SK-N-DZ (cell line): ENCODE measurements at regions not wholly inside any gene's neighbourhood (a gene's known extent, or its start where the extent isn't known, plus 50 kb on each side); places are given as distances from the start of the nearest gene placed in this dataset.

Source experiments
- DNase-seq: peaks from one replicate; pipeline ENCODE4 v3.0.0-alpha.2; 2015; ENCODE audit warnings: low spot score

- no peak for DNase-seq
Measured at GRCh38 chr13:111862836-111863815, 203.8 kb upstream of the SOX1 start.

GRCh38 chr13:111864566-111864965 is 202.4 kb upstream of the SOX1 start:
- DNase-seq: no peak

- DNase-seq: no peak
Measured at GRCh38 chr13:111865046-111865445, 201.9 kb upstream of the SOX1 start.

- DNase-seq: no peak
Measured at GRCh38 chr13:111865826-111866225, 201.1 kb upstream of the SOX1 start.

- no peak for DNase-seq
Measured at GRCh38 chr13:111866731-111867245, 200.2 kb upstream of the SOX1 start.

GRCh38 chr13:111867657-111868056 is 199.3 kb upstream of the SOX1 start:
- no peak for DNase-seq

- no peak for DNase-seq
Measured at GRCh38 chr13:111868716-111869115, 198.2 kb upstream of the SOX1 start.

- no peak for DNase-seq
Measured at GRCh38 chr13:111872475-111873150, 194.3 kb upstream of the SOX1 start.

GRCh38 chr13:111873676-111874178 is 193.2 kb upstream of the SOX1 start:
- DNase-seq: no peak

- DNase-seq: no peak
Measured at GRCh38 chr13:111874981-111875380, 192.0 kb upstream of the SOX1 start.

GRCh38 chr13:111875915-111876314 is 191.0 kb upstream of the SOX1 start:
- no peak for DNase-seq

GRCh38 chr13:111876506-111876905 is 190.4 kb upstream of the SOX1 start:
- no peak for DNase-seq

GRCh38 chr13:111877906-111878305 is 189.0 kb upstream of the SOX1 start:
- no peak for DNase-seq

- no peak for DNase-seq
Measured at GRCh38 chr13:111879719-111880118, 187.2 kb upstream of the SOX1 start.

- no peak for DNase-seq
Measured at GRCh38 chr13:111880185-111880584, 186.8 kb upstream of the SOX1 start.

GRCh38 chr13:111881700-111882099 is 185.2 kb upstream of the SOX1 start:
- no peak for DNase-seq

- no peak for DNase-seq
Measured at GRCh38 chr13:111882351-111882750, 184.6 kb upstream of the SOX1 start.

- no peak for DNase-seq
Measured at GRCh38 chr13:111883571-111884343, 183.2 kb upstream of the SOX1 start.

- DNase-seq: no peak
Measured at GRCh38 chr13:111886217-111886945, 180.6 kb upstream of the SOX1 start.

GRCh38 chr13:111893071-111893606 is 173.8 kb upstream of the SOX1 start:
- no peak for DNase-seq
